GM18505 (cell line): ENCODE measurements at regions not wholly inside any gene's neighbourhood (a gene's known extent, or its start where the extent isn't known, plus 50 kb on each side); places are given as distances from the start of the nearest gene placed in this dataset.
"Not testable (repeated sequence)": the region's sequence is repeated elsewhere in the genome, so short reads cannot be mapped to it uniquely, and the experiment has no call there.

Experiments
- ATAC-seq: cut with Tn5 transposase; IDR thresholded peaks from one replicate; pipeline ENCODE4 v1.9.1; 2021; ENCODE audit not compliant: unreplicated experiment
- POLR2A ChIP-seq: IDR thresholded peaks from 4 replicates; pipeline ENCODE4 v1.6.1; 2011; ENCODE audit warnings: borderline replicate concordance; ENCODE audit not compliant: insufficient read depth, insufficient read length; ENCODE audit errors: extremely low read depth

DNA sequence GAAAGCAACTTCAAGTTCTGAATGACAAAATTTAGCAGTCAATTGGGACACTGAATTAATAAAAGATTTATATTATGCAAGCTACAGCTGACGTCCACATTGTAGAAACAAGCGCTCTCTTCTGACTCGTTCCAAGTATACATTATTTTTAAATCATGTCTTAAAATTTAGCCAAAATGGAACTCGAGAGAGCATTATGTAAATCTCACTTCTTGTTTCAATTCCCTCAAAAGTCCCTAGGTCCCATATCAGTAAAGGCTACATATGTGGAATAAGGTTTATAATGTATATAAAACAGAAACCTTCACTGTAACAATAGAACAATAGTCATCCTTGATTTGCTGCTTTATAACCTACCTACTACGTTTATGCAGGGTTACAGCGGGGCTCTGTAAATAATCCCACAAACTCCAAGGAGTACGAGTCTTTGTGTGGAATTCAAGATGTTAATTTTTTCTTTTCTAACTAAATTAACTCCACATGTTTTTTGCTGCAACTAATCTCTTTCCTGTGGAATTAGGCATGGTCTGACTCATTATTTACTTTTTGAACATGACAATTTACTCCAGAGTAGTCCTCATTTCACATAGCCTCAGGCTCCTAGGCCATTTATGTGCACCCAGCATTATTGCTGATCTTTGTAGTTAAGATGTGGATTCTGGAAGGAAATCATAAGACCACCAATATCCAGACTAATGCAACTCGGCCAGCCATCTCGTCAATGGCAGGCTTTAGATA, 785.1 kb downstream of the LTN1 start:
- no peak for TF ChIP-seq POLR2A
- no peak for ATAC-seq

DNA sequence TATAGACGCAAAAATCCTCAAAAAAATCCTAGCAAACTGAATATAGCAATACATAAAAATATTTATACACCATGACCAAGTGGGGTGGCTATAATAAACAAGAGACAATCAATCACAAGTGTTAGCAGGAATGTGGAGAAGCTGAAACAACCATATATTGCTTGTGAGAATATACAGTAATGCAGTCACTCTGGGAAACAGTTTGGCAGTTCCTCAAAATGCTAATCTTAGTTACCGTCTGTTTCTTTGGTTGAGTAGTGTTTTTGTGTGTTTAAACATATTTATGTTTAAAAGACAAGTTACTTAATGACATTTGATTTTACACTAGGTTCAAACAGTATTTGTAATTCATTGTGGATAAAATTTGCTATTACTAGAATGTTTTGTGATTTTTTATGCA, 792.0 kb downstream of the LTN1 start:
- ATAC-seq: no peak
- no peak for TF ChIP-seq POLR2A

DNA sequence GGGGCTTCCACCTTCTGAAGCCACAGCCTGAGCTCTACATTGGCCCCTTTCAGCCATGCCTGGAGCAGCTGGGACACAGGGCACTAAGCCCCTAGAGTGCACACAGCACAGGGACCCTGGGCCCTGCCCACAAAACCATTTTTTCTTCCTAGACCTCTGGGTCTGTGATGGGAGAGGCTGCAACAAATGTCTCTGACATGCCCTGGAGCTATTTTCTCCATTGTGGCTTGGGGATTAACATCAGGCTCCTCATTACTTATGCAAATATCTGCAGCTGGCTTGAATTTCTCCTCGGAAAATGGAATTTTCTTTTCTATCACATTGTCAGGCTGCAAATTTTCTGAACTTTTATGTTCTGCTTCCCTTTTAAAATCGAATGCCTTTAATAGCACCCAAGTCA, 795.7 kb downstream of the LTN1 start:
- TF ChIP-seq POLR2A: no peak
- no peak for ATAC-seq

DNA sequence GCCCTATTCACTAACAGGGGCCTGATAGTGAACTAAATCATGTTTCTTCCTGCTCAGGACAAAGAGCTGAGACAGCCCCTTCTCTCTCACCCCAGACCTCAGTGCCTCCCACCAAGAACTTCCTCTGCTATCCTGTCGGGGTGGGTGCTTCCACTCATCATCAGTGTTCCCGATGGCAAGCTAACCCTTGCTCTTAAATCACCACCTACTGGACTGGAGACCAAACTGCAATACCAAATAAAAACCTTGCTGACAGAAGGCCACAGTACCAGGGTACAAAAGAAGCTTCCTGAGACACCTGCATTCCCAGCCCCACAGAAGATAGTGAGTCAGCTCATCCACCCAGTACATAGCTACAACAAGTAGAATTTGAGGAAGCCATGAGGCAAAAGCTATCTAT, 799.5 kb downstream of the LTN1 start:
- no peak for TF ChIP-seq POLR2A
- no peak for ATAC-seq

DNA sequence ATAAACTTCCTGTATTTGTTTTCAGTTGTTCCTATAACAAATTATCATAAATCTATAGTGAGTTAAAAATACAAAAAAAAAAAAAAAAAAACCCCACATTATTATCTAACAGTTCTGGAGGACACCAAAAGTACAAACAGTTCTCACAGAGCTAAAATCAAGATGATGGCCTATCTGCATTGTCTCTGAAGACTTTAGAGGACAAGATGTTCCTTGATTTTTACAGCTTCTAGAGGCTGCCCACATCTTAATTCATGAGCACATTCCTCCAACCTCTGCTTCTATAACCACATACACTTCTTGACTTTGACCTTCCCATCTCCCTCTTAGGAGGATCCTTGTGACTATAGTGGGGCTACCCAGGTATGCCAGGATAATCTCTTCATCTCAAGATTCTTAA, 806.1 kb downstream of the LTN1 start:
- no peak for TF ChIP-seq POLR2A
- ATAC-seq: no peak

DNA sequence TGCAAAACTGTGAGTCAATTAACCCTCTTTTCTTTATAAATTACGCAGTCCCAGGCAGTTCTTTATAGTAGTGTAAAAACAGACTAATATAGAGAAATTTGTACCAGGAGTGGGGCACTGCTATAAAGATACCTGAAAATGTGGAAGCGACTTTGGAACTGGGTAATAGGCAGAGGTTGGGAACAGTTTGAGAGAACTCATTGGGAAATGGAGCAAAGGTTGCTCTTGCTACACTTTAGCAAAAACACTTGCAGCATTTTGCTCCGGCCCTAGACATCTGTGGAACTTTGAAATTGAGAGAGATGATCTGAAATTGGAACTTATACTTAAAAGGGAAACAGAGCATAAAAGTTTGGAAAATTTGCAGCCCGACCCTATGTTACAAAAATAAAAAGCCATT, 810.9 kb downstream of the LTN1 start:
- TF ChIP-seq POLR2A: no peak
- ATAC-seq: no peak

DNA sequence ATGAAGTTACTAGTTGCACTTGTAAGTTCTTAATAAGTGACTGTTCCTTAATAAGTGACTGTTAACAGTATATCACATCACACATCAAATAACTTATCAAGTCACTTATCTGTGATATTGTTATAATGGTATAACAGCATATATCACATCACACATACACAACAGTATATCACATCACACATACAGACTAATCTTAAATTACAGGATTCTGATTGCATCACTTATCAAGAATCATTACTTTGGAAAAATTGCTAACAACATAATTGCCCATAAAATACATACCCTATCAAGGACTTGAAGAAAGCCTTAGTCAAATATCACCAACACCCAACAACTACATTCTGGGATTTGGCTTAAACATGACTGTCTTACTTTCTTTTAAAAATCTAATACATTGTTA, 813.5 kb downstream of the LTN1 start:
- ATAC-seq: no peak
- TF ChIP-seq POLR2A: no peak

DNA sequence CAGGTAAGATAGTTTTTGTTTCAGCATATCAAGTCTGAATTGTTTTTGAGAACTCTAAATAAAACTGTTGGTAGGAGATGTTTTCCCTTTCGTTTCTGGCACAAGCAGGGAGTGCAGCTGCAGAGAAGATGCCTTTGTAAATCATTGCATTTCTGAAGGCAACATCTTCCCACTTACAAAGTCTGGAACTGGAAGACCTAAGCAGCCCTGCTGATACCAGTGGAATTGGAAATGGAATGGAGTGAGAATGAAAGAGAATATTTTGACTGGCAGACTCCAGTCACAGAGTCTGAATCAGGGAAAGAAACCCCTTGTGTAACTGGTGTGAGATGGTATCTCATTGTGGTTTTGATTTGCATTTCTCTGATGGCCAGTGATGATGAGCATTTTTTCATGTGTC, 815.6 kb downstream of the LTN1 start:
- TF ChIP-seq POLR2A: no peak
- no peak for ATAC-seq

DNA sequence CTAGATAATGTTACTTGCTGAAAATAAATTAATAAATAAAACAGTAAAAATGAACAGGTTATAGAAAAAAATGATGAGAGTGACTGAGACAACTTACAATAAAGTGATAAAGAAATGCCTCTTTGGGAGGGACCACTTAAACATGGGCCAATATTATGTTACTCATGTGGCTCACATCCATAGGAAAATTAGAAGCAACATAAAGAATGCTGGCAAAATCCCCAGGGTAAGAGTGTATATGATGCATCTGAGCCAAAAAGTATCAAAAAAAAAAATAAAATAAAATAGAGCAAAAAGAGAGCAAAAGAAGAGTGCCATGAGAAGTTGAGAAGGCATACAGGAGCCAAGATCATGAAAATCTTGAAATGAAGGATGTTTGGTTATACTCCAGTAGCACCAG, 818.0 kb downstream of the LTN1 start:
- no peak for TF ChIP-seq POLR2A
- no peak for ATAC-seq

DNA sequence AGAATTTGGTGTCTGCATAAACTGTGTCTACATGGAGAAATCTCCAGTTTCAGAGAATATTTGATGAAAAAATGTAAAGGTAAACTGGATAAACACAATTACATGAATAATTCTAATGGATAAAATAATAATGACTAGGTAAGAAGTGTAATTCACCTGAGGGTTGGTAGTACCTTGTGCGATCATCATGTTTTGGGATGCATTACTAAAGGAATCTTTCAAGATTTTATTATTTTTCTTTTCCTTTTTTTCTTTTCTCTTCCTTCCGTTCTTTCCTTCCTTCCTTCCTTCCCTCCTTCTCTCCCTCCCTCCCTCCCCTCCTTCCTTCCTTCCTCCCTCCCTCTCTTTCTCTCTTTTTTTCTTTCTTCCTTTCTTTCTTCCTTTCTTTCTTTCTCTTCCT, 818.7 kb downstream of the LTN1 start:
- no peak for TF ChIP-seq POLR2A
- ATAC-seq: no peak

DNA sequence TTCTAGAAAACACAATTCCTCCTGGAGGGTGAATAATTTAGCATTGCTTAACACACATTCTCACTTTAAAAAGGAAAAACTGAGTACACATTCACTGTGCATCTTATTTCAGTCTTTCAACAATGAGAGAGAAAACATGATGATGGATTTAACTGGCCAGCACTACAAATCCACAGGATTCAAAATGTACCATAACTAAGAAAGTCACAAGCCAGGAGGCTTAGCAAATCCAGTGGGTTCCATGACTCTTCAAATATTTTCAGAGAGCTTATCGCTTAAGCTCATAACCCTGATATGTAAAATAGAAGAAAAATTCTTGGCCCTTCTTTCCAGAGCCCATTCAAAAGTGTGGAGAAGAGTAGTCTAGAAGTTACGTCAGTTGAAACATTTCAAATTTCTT, 820.3 kb downstream of the LTN1 start:
- no peak for TF ChIP-seq POLR2A
- ATAC-seq: no peak

DNA sequence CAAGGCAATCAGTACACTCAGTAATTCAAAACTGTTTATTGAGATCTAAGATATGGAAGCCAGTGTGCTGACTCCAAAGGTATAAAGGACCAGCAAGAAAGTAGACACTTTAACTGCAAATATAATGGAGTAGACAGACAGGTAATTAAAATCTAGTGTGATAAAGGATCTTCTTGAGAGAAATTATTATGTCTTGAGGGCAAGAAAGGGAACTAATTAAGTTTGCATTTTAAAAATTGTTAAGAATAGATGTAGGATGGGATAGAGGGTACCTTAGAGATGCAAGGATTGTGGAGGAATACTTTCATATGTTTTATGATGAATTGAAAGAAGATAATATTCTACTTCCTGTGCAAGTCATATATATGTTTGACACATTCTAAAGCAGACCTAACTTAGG, 825.3 kb downstream of the LTN1 start:
- no peak for ATAC-seq
- no peak for TF ChIP-seq POLR2A

DNA sequence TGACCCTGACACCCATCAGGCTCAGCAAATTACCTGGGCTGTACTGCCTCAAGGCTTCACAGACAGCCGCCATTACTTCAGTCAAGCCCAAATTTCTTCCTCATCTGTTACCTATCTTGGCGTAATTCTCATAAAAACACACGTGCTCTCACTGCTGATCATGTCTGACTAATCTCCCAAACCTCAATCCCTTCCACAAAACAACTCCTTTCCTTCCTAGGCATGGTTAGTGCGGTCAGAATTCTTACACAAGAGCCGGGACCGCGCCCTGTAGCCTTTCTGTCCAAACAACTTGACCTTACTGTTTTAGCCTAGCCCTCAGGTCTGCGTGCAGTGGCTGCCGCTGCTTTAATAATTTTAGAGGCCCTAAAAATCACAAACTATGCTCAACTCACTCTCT, 828.2 kb downstream of the LTN1 start:
- ATAC-seq: not testable (repeated sequence)

DNA sequence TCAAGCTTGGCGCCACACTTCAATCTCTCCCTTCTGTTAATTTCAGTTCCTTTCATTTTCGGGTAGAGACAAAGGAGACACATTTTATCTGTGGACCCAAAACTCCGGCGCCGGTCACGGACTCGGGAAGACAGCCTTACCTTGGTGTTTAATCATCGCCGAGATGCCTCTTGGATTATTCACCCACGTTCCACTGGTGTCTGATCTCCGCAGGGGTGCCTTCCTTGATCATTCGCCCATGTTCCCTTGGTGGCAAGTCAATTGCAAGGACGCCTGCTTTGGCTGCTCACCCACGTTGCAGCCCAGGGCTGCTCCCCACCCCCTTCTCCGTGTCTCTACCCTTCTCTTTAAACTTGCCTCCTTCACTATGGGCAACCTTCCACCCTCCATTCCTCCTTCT, 830.6 kb downstream of the LTN1 start:
- not testable (repeated sequence) for ATAC-seq

DNA sequence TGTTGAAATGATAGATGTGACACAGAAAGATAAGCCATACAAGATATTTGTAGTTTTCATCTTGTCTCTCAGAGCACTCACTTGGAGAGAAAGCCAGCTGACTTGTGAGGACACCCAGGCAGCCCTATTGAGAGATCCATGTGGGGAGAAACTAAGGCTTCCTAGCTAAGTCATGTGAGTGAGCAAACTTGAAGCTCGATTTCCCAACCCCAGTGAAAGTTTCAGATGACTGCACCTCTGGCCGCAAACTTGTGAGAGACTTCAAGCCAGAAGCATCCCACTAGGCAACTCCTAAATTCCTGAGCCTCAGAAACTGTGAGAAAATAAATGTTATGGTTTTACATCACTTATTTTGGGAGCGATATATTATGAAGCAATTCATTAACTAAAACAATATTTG, 832.3 kb downstream of the LTN1 start:
- no peak for ATAC-seq
- no peak for TF ChIP-seq POLR2A

DNA sequence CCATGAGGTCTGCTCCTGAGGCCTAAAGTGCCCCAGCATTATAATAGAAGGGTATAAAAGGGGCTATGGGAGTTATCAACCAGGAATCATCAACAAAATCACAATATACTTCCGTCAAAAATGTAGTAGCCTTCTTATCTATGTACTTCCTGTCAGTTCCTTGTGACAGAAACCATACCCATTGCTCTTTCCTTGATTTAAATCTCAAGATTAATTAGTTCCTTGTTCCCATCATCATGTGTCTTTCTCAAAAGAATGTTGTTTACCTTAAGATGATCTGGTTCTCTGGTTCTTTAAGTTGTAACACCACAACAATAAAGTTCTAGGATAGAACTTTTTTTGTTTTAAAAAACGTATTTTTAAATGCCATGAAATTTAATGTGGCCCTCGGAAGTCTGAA, 833.3 kb downstream of the LTN1 start:
- TF ChIP-seq POLR2A: no peak
- ATAC-seq: no peak

DNA sequence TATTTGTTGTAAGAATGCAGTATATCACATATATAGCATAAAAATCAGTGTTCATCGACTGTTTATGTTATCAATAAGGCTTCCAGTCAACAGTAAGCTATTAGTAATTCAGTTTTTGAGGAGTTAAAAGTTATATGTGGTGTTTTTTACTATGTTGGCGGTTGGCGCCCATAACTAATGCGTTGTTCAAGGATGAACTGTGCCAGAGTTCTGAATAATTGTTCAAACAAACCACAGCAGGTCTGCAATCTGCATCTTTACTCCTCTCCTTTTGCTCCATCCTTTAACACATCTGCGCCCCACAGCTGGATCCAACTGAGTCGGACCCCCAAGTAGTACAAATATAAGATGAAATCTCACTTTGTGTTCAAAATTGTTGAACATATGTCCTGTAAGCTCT, 836.1 kb downstream of the LTN1 start:
- no peak for TF ChIP-seq POLR2A
- no peak for ATAC-seq
